Body of pancreas (tissue), 4 donors: ENCODE measurements at regions not wholly inside any gene's neighbourhood (a gene's known extent, or its start where the extent isn't known, plus 50 kb on each side); places are given as distances from the start of the nearest gene placed in this dataset.

Experiments
- CTCF ChIP-seq, 7 experiments: fragments of 450-650 bp in 4 of 7; fragments of 200-600 bp in 3 of 7; sonication (generic) in 3 of 7; IDR thresholded peaks; one replicate each; pipeline ENCODE4 v1.5.1; 2016 to 2019; ENCODE audit warnings: antibody characterized with exemption in 7 of 7
- POLR2A ChIP-seq, 3 donors: fragments of 450-650 bp; IDR thresholded peaks; one replicate each; pipeline ENCODE4 v1.6.1; 2016; ENCODE audit warnings: antibody characterized with exemption in 3 of 3, mild to moderate bottlenecking in 2 of 3

DNA sequence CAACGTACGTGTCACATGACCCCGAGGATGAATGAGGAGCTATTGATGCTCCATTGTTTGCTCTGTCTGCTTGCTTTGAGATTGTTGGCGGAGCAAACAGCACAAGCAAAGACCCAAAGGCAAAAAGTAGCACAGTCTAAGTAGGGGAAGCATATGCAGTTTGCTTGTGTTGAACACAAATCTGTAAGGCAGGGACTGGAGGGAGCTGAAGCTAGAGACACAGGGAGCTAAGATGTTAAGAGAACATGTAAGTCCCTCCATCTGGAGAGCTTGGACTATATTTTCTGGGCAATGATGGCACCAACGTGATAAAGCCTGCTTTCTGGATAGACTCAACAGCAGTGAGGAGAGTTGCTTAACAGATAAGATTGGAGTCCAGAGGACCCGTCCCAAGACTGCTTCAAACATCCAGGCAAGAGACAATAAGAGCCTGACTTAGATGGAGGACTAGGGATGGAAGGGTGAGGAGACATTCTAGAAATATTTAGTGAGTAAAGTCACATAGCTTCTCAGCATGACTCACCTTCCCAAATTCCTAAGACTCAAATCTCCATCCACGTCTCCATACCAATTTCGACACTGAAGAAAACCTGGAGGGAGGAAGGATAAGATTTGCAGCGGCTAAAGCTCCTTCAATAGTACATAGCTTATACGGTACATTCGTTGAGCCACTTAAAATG, 88.1 kb upstream of the KLF7 start:
- no peak for TF ChIP-seq CTCF (IDR thresholded peaks at IDR 0.05)
- no peak for TF ChIP-seq POLR2A (IDR thresholded peaks at IDR 0.05)
